Cardiac fibroblast (primary cell): ENCODE measurements at regions not wholly inside any gene's neighbourhood (a gene's known extent, or its start where the extent isn't known, plus 50 kb on each side); places are given as distances from the start of the nearest gene placed in this dataset.

Source experiments
- DNase-seq, 2 donors: peaks; one replicate each; pipeline versions ENCODE4 v3.0.0 to v3.0.0-alpha.2; 2010; ENCODE audit warnings: low read depth in 2 of 2
- H3K4me3 ChIP-seq, 2 donors: replicated peaks in 1 of 2; 1 replicate in 1 of 2; 2 replicates in 1 of 2; pipeline ENCODE4 v1.5.1; 2011; ENCODE audit warnings: low read depth in 2 of 2, low read length in 2 of 2, mild to moderate bottlenecking in 2 of 2, moderate library complexity in 1 of 2
- CTCF ChIP-seq: IDR thresholded peaks from one replicate; pipeline ENCODE4 v1.5.1; 2011; ENCODE audit warnings: low read depth, mild to moderate bottlenecking, low read length, inconsistent platforms

- DNase-seq, result no peak
- no peak overlapping the region for H3K4me3 ChIP-seq
- no peak for TF ChIP-seq CTCF
Measured at GRCh38 chr2:123816203-123816602, 208.9 kb upstream of the CNTNAP5 start.

GRCh38 chr2:123816928-123817327 is 208.2 kb upstream of the CNTNAP5 start:
- DNase-seq, result no peak
- no peak overlapping the region for H3K4me3 ChIP-seq
- TF ChIP-seq CTCF, result no peak

GRCh38 chr2:123826729-123827271 is 198.3 kb upstream of the CNTNAP5 start:
- H3K4me3 ChIP-seq, result no peak overlapping the region
- no peak for TF ChIP-seq CTCF
- no peak for DNase-seq

- no peak for TF ChIP-seq CTCF
- H3K4me3 ChIP-seq, result no peak overlapping the region
- DNase-seq, result no peak
Measured at GRCh38 chr2:123839326-123839725, 185.8 kb upstream of the CNTNAP5 start.

- no peak for TF ChIP-seq CTCF
- no peak for DNase-seq
- no peak overlapping the region for H3K4me3 ChIP-seq
Measured at GRCh38 chr2:123840016-123840415, 185.1 kb upstream of the CNTNAP5 start.

- TF ChIP-seq CTCF, result no peak
- H3K4me3 ChIP-seq, result no peak overlapping the region
- no peak for DNase-seq
Measured at GRCh38 chr2:123840574-123840973, 184.5 kb upstream of the CNTNAP5 start.

GRCh38 chr2:123851281-123851680 is 173.8 kb upstream of the CNTNAP5 start:
- no peak overlapping the region for H3K4me3 ChIP-seq
- no peak for DNase-seq
- no peak for TF ChIP-seq CTCF
